IPS-NIHi11 (cell line): ENCODE measurements at regions not wholly inside any gene's neighbourhood (a gene's known extent, or its start where the extent isn't known, plus 50 kb on each side); places are given as distances from the start of the nearest gene placed in this dataset.
"Not testable (repeated sequence)": the region's sequence is repeated elsewhere in the genome, so short reads cannot be mapped to it uniquely, and the experiment has no call there.

Experiments
- DNase-seq: peaks from one replicate; pipeline ENCODE4 v3.0.0; 2012; ENCODE audit warnings: mixed read lengths, low spot score

- not testable (repeated sequence) for DNase-seq
These were observed 286.2 kb upstream of the C1QTNF3 start for GRCh38 chr5:34329201-34329600.

- DNase-seq = not testable (repeated sequence)
These were observed 286.6 kb upstream of the C1QTNF3 start for GRCh38 chr5:34329611-34330108.

- not testable (repeated sequence) for DNase-seq
These were observed 289.0 kb upstream of the C1QTNF3 start for GRCh38 chr5:34331928-34332454.

GRCh38 chr5:34339408-34340001 lies 296.5 kb upstream of the C1QTNF3 start:
- not testable (repeated sequence) for DNase-seq

GRCh38 chr5:34354440-34354839 lies 301.7 kb upstream of the RAI14 start:
- not testable (repeated sequence) for DNase-seq

GRCh38 chr5:34371417-34371816 lies 284.7 kb upstream of the RAI14 start:
- not testable (repeated sequence) for DNase-seq

- DNase-seq = not testable (repeated sequence)
These were observed 284.3 kb upstream of the RAI14 start for GRCh38 chr5:34371817-34372216.

- DNase-seq = not testable (repeated sequence)
These were observed 283.4 kb upstream of the RAI14 start for GRCh38 chr5:34372739-34373138.

GRCh38 chr5:34377651-34378050 lies 278.5 kb upstream of the RAI14 start:
- not testable (repeated sequence) for DNase-seq

GRCh38 chr5:34378498-34378897 lies 277.6 kb upstream of the RAI14 start:
- DNase-seq = not testable (repeated sequence)

- not testable (repeated sequence) for DNase-seq
These were observed 267.4 kb upstream of the RAI14 start for GRCh38 chr5:34388754-34389153.

- DNase-seq = no peak
These were observed 246.8 kb upstream of the RAI14 start for GRCh38 chr5:34409373-34409772.

GRCh38 chr5:34410411-34411139 lies 245.6 kb upstream of the RAI14 start:
- DNase-seq = peak; percentile 63

GRCh38 chr5:34411470-34412346 lies 244.4 kb upstream of the RAI14 start:
- peak; percentile 67 for DNase-seq

GRCh38 chr5:34412736-34413135 lies 243.4 kb upstream of the RAI14 start:
- no peak for DNase-seq

GRCh38 chr5:34415559-34416198 lies 240.4 kb upstream of the RAI14 start:
- no peak for DNase-seq

GRCh38 chr5:34416501-34417008 lies 239.6 kb upstream of the RAI14 start:
- DNase-seq = no peak

- DNase-seq = not testable (repeated sequence)
These were observed 235.9 kb upstream of the RAI14 start for GRCh38 chr5:34420191-34420590.

GRCh38 chr5:34436761-34437501 lies 219.2 kb upstream of the RAI14 start:
- DNase-seq = no peak

GRCh38 chr5:34439601-34440000 lies 216.5 kb upstream of the RAI14 start:
- no peak for DNase-seq

GRCh38 chr5:34441767-34442166 lies 214.4 kb upstream of the RAI14 start:
- DNase-seq = not testable (repeated sequence)
